Fibroblast of mammary gland (primary cell): ENCODE measurements at regions not wholly inside any gene's neighbourhood (a gene's known extent, or its start where the extent isn't known, plus 50 kb on each side); places are given as distances from the start of the nearest gene placed in this dataset.

Experiments used
- DNase-seq: peaks from one replicate; pipeline ENCODE4 v3.0.0-alpha.2; 2010; ENCODE audit warnings: low read depth
- H3K4me3 ChIP-seq: 2 replicates; pipeline ENCODE4 v1.5.1; 2011; ENCODE audit warnings: low read depth, mild to moderate bottlenecking, low read length, moderate library complexity; ENCODE audit not compliant: control insufficient read depth
- CTCF ChIP-seq: conservative IDR thresholded peaks from 2 replicates; pipeline ENCODE4 v1.5.1; 2011; ENCODE audit warnings: low read depth, low read length, inconsistent platforms; ENCODE audit not compliant: control insufficient read depth, insufficient read depth

GRCh38 chr12:47306130-47306529 is 226.4 kb upstream of the AMIGO2 start:
- no peak for DNase-seq
- no peak for TF ChIP-seq CTCF
- H3K4me3 ChIP-seq, result no peak overlapping the region

GRCh38 chr12:47305464-47305863 is 225.7 kb upstream of the AMIGO2 start:
- TF ChIP-seq CTCF, result no peak
- H3K4me3 ChIP-seq, result no peak overlapping the region
- DNase-seq, result no peak

- no peak overlapping the region for H3K4me3 ChIP-seq
- no peak for TF ChIP-seq CTCF
- DNase-seq, result no peak
Observed at GRCh38 chr12:47303995-47304560, 224.3 kb upstream of the AMIGO2 start.

GRCh38 chr12:47303207-47303606 is 223.4 kb upstream of the AMIGO2 start:
- no peak for TF ChIP-seq CTCF
- no peak for DNase-seq
- H3K4me3 ChIP-seq, result no peak overlapping the region

- no peak for TF ChIP-seq CTCF
- H3K4me3 ChIP-seq, result no peak overlapping the region
- no peak for DNase-seq
Observed at GRCh38 chr12:47302111-47302671, 222.4 kb upstream of the AMIGO2 start.

- no peak for TF ChIP-seq CTCF
Observed at GRCh38 chr12:47299586-47299985, 219.8 kb upstream of the AMIGO2 start.

GRCh38 chr12:47297993-47298392 is 218.2 kb upstream of the AMIGO2 start:
- no peak for DNase-seq
- H3K4me3 ChIP-seq, result no peak overlapping the region

More at GRCh38 chr12:47299586-47299985, 219.8 kb upstream of the AMIGO2 start:
- no peak overlapping the region for H3K4me3 ChIP-seq
- DNase-seq, result no peak

More at GRCh38 chr12:47297993-47298392, 218.2 kb upstream of the AMIGO2 start:
- TF ChIP-seq CTCF, result no peak
